Left forelimb (tissue), 1 donor: ENCODE measurements at regions not wholly inside any gene's neighbourhood (a gene's known extent, or its start where the extent isn't known, plus 50 kb on each side); places are given as distances from the start of the nearest gene placed in this dataset.

Experiments
- DNase-seq: peaks from one replicate; pipeline ENCODE4 v3.0.0-alpha.2; 2018; ENCODE audit warnings: low spot score

- DNase-seq = peak; percentile 15
Measured at GRCh38 chr6:169891421-169891820, 140.0 kb downstream of the ERMARD start.

- peak; percentile 30 for DNase-seq
Measured at GRCh38 chr6:169890901-169891300, 139.5 kb downstream of the ERMARD start.

DNA sequence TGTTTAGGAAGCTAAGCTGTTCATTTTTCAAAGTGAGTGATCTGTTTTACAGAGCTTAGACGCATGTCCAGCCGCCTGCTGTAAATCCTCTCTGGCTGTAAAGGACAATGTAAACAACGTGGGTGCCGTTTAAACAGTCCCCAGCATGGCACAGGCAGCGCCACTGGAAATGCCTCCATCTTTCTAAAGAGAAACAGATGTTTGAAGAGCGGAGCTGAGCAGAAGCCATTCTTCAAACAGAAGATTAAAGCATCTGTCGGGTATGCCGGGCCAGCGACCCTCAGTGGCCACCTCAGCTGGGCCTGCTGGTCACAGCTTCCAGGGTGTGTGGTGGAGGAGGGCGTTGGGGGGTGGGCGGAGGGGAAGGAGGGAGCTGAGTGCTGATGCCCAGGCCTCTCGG lies 138.6 kb downstream of the ERMARD start:
- no peak for DNase-seq

DNA sequence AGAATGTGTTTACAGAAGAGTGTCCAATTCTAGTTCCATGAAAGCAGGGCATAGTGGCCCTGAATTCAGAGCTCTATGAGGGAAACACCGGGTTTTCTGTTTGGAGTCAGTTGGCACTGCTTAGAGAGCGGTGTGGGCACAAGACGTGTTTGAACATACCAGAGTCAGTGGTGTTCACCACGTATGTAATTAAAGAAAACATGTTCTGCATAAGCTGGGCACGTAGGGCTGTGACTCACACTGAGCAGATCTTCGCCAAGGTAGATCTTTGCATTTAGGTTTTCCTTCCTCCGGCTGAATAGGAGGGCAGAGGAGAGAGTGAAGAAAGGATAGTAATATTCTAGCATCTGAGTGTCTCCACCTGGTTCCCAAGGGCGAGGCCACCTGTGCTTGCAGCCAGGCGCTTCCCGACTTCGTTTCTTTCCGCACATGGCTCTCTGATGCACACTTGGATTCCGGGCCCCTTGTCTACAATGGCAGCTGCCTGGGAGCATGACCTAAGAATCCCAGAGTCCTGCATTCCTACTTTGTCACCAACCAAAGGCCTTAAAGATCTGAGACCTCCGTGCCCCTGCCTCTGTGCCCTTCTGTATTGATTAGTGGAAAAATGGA lies 136.2 kb downstream of the ERMARD start:
- DNase-seq = no peak

GRCh38 chr6:169886631-169887227 lies 135.3 kb downstream of the ERMARD start:
- no peak for DNase-seq

- DNase-seq = no peak
Measured at GRCh38 chr6:169885831-169886230, 134.4 kb downstream of the ERMARD start.

GRCh38 chr6:169885131-169885530 lies 133.7 kb downstream of the ERMARD start:
- DNase-seq = peak; percentile 15

DNA sequence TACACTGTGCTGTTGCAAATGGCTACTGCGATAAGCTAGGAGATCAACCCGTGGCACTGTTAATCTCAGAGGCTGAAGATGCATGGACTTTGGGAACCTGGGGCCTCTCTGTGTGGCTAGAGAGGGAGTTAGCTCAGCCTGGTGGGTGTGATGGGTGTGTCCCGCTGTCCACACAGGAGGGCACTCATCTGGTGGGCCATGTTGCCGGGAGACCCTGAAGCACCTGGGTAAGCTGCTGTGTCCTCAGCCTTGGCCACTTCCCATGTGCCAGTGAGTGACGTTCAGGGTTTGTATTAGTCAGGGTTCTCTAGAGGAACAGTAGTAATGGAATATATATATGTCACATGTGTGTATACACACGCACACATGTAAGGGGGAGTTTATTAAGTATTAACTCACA lies 132.7 kb downstream of the ERMARD start:
- DNase-seq = no peak

DNA sequence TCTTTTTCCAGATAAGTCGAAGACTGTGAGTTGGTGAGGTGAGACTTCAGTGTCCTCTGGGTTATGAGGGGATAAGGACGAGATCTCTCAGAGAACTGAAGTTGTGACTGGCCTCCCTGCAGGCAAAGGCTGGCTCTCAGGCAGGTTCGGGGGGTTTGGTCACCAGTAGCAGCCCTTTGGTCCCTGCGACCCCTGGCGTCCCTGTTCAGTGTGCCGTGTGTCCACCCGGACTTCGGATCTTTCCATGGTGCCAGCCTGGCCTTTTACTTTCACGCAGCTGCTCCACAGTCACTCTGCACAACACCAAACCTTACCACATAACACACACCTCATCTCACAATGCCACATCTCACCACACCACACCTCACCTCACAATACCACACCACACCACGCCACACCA lies 131.9 kb downstream of the ERMARD start:
- peak; percentile 57 for DNase-seq

GRCh38 chr6:169881976-169882375 lies 130.6 kb downstream of the ERMARD start:
- peak; percentile 41 for DNase-seq

DNA sequence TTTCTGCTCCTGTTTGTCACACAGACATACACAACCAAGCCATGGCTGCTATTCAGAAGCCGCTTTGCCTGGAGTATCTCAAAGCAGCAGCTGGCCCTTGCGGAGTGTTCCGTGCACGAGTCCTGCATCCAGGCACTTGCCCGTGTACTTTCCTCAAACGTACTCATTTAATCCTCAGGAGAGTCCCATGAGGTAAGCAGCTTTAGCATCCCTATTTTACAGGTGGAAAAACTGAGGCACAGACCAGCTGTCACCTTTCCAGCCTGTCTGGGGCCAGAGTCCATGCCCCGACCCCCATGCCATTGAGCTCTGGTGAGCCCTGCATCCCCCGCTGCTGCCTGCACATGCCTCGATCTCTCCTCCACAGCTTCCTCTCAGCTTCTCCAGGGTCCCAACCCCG lies 130.0 kb downstream of the ERMARD start:
- no peak for DNase-seq

DNA sequence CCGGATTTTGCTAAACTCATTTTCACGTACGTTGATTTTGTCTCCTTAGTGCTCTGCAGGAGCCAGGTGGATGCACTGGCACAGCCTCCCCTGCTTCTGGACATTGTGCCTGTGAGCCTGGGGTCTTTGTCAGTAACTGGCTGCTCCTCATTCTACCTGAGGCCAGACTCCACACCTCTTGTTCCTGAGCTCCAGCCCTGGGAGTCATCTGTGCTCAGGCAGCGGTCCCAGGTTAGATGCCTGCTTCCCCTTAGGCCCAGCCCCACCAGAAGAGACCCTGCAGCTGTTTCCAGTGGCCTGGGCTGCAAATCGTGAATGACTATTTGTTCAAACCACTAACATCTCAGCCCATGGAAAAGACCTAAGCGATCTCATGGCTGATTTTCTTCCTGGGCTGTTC lies 129.1 kb downstream of the ERMARD start:
- DNase-seq = peak; percentile 46

DNA sequence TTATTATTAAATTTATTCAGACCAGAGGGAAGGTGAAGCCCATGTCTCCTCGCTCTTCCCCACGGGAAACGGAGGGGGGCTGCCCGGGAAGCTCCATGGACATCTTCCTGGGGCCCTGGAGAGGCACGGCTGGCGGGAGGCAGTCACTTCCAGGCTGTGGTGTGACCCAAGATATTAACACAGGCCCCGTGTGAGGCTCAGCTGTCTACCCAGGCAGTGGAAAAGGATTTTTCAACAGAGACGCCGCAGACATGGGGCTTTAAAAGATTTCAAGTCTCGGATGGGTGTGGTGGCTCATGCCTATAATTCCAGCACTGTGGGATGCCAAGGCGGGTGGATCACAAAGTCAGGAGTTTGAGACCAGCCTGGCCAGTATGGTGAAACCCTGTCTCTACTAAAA lies 117.9 kb downstream of the ERMARD start:
- DNase-seq = peak; percentile 52

- peak; percentile 72 for DNase-seq
Measured at GRCh38 chr6:169868458-169868857, 117.0 kb downstream of the ERMARD start.

DNA sequence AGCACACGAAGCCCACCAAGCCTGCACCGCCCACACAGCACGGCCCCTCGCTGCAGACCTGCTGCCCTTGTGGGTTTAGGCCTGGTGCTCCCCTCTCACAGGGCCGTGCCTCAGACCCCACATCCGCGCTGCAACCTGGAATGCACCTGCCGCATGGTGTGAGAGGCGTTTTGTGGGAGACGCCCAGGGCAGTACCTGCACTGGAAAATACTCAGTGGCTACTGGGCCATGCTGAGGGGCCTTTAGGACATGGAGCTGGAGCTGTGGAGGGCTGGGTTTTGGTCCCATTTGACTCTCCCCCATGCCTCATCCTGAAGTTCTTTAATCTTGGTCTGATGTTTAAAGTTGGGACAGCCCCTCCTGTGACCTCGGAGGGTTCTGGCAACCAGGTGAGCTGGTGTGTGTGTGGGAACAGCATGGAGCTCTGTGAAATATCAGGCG lies 116.3 kb downstream of the ERMARD start:
- DNase-seq = peak; percentile 47

DNA sequence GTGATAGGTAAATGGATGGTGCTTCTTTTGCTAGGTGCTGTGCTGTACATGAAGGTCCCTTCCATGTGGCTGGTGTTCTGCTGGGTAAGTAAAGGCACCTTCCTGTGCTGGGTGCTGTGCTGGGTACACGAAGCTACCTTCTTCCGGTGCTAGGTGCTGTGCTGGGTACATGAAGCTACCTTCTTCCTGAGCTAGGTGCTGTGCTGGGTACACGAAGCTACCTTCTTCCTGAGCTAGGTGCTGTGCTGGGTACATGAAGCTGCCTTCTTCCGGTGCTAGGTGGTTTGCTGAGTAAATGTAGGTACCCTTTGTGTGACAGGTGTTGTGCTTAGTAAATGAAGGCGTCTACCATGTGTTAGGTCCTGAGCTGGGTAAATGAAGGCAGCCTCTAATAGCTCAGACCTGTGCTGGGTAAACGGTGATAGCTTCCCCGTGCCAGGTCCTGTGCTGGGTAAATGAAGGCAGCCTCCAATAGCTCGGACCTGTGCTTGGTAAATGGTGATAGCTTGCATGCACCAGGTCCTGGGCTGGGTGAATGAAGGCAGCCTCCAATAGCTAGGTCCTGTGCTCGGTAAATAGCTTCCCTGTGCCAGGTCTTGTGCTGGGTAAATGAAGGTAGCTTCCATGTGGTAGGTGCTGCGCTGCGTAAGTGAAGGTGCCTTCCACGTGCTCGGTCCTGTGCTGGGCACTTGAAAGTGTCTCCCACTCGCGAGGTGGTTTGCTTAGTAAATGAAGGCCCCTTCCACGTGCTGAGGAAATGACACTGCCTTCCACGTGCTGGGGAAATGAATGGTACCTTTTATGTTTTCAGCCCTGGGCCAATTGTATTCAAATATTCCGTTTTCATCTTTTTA lies 115.5 kb downstream of the ERMARD start:
- peak; percentile 42 for DNase-seq

DNA sequence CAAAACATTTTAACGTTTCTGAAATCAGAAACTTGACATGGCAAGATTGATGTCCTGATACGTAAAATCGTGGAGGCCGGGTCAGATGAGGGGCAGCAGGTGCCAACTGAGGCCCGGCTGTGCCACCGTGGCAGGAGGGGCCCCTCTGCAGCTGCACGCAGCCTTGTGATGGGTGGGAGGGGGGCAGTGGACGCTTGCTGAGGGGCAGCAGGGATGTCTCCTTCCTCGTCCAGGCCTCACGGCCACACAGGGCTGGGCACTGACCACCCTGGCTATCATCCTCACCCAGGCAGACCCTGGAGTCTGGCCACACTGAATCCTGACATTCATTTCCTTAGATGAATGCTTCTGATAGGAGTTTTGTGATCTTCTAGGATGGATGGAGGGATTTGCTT lies 114.7 kb downstream of the ERMARD start:
- DNase-seq = peak; percentile 31

DNA sequence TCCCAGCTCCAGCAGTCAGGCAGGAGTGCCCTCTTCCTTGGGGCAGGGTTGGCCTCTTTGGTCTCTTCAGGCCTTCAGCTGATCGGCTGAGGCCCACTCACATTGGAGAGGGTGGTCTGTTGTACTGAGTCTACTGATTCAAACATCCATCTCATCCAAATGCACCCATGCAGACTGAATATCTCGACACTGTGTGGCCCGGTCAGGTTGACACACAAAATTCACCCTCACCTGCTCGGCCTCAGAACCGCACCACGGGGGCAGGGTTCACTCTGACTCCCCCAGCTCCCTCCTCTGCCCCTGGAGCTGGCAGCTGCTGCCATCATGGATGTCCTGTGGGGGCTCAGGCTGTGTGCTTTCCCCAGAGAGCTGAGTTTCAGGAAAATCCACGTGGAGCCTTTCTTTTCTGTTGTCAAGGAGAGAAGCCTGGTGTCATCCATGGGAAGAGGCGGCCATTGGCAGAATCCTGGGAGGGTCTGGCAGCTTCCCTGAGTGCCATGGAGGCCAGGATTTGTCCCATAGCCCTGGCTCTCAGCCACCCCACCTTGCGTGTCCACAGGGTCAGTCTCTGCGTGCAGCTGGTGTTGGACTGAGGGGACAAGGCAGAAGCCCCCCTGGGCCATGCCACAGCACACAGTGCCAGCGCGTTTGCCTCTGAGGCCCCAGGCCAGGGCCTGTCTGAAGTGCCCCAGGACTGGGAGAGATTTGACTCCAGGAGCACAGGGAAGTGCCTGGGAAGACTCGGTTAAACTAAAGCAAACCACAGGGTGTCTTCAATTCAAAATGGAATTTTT lies 114.1 kb downstream of the ERMARD start:
- peak; percentile 49 for DNase-seq

GRCh38 chr6:169864148-169865020 lies 113.0 kb downstream of the ERMARD start:
- DNase-seq = peak; percentile 63

- peak; percentile 38 for DNase-seq
Measured at GRCh38 chr6:169863710-169864109, 112.3 kb downstream of the ERMARD start.

GRCh38 chr6:169862892-169863525 lies 111.6 kb downstream of the ERMARD start:
- DNase-seq = peak; percentile 37
